Fibroblast of gingiva (primary cell): ENCODE measurements at regions not wholly inside any gene's neighbourhood (a gene's known extent, or its start where the extent isn't known, plus 50 kb on each side); places are given as distances from the start of the nearest gene placed in this dataset.

Source experiments
- DNase-seq: peaks from one replicate; pipeline ENCODE4 v3.0.0-alpha.2; 2011; ENCODE audit warnings: low read depth

DNA sequence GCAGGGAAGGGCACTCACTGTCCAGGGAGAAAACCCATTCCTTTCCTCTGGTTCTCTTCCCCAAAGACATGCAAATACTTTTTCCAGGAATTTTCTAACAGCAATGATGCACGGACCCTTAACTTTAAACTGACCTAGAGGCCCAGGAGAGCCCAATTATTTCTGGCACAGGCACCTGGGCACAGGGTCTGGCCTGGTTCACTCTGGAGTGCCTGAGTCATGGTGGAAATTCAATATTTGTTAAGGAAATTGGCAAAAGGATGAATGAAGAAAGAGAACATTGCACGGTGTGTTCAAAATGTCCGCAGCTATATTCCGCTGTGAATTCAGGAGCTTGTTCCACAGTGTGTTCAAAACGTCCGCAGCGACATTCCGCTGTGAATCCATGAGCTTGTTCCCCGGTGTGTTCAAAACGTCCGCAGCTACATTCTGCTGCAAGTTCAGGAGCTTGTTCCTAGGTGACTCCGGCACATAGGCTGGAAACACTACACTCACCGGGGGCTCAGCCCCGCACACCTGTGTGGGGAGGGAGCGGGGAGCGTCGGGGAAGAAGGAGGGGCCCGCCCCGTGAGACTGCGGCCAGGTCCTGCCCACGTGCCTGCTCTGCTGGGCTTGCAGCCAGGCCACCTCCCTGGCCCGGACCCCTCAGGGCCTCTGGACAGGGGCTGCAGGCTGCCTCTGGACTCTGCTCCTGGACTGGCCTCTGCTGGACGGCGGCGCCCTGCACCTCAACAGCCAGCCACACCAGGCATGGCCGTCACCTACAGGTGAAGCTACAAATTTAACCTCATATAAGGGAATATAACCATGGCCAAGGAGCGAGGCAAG is 72.0 kb upstream of the FAM20C start:
- DNase-seq: no peak

DNA sequence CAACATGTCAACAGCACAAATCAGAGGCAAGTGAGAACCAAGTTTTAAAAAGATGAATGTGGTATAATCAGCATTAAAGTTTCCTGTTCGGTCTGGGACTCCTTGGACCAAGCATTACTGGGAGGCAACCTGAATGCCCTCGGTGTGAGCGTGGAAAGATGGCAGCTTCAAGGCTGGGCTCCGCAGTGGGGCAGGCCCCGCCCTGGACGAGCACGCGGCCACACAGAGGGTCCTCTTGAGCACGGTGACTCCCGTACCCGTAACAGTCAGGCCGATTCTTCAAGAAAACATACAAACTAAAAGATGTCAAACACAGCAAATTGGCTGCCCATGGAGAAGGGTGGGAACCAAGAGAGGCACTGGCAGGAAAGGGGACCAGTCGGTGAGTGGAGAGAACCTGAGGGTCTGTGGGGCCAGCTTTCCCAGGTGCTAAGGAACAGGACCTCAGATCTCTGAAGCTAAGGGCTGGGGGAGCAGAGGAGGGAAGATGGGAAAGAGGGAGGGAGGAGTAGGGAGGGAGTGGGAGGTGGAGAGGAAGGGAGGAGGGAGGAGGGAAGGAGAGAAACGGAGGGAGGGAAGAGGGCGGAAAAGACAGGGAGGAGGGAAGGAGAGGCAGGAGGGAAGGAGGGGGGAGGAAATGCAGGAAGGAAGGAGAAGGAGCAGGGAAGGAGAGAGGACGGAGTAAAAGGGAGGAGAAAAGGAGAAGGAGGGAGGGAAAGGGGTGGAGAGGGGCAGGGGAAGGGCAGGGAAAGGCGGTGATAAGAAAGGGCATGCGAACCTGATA is 71.2 kb upstream of the FAM20C start:
- no peak for DNase-seq

DNA sequence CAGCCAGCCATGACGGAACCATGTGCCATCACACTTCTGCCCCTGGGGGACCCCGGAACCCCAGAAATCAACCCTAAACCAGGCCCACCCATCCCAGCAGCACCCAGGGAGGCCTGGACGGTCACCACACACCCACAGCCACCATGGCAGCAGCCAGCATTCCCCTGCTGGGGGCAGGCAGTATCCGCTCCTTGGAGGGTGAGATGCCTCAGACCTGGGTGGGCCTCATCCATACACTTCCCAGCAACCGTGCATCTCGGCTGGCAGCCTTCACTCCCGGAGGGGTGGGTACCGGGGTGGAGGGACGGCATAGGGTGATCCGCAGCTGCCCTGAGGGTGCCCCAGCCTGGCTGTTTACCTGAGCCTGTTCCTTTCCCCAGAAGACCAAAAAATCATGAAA is 69.1 kb upstream of the FAM20C start:
- no peak for DNase-seq

DNA sequence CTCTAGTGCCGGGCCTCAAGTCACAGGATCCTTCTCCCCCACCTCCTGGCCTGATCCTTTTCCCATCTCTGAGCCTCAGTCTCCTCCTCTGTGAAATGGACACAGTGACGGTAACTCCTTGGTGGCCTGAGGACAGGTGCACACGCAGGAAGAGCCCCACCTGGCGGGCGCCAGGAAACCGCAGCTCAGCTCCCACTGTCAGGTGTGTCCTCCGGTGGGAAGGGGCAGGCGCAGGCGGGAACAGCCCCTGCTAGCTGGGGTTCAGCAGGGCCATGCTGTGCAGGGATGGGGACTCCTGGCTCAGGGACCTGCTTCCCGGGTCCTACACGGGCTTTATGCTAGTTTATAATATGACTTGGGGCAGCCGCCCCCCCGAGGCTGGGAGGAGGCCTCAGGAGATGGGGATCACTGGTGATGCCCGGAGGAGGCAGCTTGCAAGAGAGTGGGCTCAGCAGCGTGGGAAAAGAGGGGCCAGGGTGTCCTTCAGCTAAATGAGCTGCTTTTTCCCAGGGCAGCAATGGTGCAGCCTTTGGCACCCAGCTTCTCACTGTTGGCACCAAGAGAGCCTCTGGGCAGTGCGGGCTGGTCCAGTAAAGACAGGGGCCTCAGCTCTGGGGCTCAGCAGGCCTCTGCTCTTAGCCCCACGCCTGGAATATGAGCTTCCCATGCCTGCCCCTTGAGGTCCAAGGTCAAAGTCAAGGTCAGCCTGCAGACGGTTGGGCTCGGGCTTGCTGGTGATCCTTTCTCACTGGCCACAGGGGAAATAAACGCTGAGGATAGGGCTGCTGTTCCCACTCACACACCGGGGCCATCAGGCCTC is 68.0 kb upstream of the FAM20C start:
- no peak for DNase-seq

DNA sequence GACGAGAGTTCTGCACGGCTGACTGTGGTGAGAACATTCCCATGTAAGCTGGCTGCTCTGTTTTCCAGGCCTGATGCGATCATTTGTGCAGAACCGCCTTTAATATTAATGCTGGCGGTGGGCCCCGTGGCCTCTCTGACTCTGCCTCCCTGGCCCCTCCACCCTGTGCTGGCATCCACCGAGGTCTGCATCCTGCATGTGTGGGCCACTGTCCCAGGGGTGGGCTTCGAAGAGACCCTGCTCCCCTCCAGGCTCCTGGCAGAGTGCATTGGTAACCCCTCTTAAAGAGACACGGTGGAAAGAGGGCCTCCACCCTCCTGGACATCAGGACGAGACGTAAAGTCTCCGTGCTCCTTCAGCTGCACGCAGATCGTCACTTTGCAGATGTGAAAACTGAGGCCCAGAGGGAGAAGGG is 67.3 kb upstream of the FAM20C start:
- no peak for DNase-seq

DNA sequence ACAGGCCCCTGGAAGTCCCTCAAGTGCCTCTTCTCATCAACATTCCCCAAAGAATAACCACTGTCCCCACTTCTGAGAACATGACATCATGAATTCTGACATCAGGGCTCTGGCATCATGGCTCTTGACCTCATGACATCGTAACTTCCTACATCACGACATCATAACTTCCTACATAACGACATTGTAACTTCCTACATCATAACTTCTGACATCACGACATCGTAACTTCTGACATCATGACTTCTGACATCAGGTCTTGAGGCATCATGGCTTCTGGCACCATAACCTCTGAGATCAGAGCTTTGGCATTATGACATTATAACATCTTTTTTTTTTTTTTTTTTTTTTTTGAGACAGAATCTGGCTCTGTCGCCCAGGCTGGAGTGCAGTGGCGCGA is 66.7 kb upstream of the FAM20C start:
- DNase-seq: no peak

DNA sequence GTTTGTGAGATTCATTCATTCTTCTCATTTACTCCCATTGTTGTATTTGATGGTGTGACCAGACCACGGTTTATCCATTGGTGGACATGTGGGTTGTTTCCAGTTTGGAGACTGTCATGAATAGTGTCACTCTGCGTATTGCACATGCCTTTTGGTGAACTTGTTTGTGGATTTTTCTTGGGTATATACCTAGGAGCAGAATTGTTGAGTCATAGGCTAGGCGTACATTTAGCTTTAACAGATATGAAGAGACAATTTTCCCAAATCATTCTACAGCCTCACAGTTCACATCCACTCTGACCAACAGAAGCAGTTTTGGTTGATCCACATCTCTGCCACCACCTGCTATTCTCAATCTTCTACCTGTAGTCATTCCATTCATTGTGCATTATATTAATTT is 66.0 kb upstream of the FAM20C start:
- no peak for DNase-seq

DNA sequence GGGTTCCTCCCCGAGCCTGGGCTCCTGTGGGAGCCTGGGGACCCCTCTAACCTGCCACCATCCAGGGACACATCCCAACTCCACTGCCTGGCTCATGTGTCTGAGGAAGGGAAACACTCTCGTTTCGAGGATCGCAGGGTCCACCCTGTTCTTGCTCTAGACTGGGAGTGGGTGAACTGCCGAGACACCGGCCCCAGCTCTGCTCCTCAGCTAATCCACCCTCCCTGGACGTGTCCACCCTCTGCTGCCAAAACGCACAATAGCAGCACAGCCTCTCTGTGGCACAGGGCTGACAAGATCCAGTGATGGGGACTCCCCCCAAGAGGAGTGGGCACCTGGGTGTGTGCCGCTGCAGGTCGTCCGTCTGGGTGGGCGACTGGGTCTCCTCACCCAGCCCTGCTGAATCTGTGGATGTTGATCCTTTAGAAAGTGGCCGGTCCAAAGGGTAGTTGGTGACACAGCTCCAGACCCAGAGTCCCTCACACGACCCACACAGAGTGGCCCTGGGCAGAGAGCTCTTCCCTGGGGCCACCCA is 65.2 kb upstream of the FAM20C start:
- no peak for DNase-seq

DNA sequence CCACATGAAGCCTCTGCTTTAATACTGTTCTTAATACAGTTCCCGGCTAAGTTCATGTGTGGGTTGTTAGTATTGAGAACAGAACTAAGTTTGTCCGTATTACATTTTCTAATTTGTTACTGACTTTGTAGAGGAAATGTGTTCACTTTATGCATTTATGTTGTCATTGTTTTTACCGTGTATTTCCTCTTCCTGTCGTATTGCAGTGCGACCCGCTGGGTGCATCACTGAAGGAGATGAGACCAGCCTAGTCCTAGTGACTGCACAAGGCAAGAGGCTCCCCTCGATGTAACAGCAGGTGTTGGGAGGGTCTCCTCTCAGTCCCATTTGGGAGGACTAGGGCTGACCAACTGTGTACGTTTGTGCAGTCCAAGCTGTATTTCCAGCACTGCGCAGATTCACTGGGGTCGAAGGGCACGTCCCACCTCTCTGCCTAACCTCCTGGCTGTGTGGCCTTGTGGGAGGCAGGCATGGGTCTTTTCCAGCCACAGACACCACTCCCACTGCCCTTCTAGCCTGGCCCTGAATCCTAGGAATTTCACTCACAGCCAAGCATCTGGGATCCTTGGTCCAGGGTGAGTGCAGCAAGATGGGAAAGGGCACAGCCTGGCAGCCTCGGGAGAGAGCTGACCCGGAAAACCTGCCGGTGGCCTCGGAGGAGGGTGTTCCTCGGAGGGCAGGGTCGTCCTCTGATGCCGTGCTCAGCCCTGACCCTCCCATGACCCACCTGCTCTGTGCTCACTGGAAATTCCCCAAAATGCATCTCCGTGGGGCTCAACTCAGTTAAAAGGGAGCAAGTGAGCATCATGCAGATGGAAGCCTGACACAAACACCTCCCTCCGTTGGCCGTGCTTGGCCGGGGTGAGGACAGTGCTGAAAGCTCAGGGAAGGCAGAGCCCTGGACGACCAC is 63.9 kb upstream of the FAM20C start:
- DNase-seq: no peak

DNA sequence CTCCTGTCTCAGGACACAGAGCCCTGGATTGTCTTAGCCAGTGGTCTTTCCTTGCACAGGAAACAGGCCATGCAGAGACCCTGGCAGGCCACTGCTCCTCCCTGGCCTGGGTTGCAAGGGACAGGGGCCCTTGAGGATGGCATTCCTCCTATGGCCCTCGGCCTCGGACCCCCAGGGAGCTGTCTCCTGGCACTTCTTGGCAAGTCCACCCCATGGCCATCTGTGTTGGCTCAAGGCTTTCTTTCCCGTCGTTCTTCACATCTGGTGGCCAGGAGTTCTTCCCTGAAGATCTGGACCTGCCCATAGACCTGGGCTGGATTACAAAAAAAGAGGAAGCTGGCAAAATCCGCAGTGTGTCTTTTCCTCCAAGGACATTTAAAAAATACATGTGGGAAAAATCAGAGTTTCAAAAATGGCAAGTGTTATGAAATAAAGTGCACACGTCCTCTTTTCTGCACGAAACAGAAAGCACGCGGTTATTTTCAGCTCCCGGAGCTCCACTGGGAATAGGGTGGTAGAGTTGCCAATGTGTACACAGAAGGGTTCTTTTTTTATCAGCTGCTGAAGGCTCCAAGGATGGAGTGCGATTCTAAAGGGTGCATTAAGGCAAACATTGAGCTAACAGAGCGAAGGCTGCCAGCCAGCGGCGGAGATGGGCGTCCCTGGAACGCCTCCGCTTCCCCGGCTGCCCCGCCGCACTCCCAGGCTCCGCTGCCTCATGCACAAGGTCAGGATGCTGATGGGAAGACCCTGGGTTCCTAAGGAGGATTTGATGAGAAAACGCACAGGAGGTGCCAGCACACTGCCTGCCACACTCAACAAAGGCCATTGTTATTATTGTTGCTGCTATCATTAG is 62.8 kb upstream of the FAM20C start:
- peak; percentile 95 for DNase-seq

DNA sequence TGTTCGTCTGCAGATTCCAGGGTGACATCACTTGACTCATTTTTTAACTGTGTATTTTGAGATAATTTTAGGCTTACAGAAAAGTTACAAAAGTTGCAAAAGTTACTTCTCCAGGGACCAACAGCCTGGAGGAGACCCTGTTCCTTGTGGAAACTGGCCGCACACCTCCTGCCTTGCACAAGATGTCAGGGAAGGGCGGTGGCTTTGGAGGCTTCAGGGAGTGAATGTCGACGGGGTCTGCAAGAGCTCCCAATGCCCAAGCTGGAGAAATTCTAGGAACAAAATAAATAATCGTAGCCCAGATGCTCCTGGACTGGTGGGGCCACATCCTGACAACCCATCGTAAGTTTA is 62.2 kb upstream of the FAM20C start:
- DNase-seq: no peak

DNA sequence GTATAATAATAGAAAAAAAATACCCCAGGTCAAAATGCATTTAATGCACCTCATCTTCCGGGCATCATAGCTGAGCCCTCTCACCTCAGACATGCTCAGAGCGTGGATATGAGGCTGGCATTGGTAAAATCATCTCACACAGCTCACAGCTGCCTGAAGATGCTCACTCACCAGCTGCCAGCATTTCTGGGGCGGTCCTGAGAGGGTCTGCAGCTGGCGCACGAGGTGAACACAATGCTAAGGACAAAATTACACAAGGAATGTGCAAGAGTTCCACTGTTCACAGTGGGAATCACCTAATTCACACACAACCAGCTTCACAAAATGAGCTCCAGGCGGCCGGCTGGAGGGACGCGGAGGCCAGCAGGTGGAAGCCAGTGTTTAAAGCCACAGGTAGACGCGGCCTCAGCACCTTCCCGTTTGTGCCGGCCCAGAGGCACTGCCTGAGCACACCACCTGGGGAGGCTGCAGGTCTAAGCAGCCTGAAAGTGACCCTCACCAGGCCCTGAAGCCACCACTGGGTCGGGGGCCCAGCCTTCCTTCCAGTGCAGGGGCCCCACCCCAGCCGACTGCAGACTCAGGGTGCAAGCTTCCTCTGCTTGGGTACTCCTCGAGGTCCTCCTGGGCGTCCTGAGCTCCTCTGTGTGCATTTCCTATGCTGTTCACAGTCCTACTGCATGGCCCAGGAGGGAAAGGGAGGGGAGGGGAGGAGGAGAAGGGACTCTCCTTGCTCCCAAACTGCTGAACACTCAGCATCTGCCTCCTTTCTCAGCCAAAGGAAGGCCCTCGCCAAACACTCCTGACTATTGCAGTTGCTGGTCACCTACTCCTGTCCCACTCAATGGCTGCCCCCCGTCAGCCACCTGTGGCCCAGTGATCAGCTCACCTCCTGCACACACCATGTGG is 61.2 kb upstream of the FAM20C start:
- DNase-seq: no peak

DNA sequence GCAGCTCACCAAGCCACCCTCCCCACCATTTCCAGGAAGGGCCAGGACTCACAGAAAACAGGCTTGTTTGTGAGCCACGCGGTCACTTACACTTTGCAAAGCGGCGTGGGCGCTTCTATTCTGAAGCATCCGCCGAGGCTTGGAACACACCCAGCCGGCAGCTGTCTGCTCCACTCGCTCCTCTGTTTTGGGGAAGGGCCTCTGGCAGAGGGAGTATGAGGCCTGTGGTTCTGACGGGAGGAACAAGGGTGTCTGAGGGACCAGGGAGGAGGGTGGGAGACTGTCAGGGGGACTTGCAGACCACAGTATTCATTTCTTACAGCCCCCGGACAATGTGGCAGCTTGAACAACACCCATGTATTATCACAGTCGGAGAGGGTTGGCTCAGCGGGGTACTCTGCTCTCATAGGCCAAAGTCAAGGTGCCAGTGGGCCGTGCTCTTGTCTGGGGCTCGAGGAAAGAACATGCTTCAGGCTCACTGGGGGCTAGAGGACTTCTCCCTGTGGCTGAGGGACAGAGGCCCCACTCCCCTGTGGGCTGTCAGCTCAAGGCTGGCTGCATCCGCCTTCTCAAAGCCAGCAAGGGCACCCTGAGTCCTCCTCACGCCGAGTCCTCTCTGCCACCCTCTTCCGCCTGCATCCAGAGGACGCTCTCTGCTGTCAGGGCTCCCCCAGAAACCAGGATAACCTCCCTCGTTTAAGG is 60.4 kb upstream of the FAM20C start:
- DNase-seq: no peak

DNA sequence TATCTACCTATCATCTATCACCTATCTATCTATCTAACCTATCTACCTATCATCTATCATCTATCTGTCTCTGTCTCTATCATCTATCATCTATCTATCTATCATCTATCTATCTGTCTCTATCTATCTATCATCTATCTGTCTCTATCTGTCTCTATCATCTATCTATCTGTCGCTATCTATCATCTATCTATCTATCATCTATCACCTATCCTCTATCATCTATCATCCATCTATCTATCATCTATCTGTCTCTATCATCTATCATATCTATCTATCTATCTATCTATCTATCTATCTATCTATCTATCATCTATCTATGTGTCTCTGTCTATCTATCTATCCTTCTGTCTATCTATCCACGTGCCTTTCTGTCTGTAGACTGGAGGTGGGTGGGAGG is 59.5 kb upstream of the FAM20C start:
- DNase-seq: no peak

DNA sequence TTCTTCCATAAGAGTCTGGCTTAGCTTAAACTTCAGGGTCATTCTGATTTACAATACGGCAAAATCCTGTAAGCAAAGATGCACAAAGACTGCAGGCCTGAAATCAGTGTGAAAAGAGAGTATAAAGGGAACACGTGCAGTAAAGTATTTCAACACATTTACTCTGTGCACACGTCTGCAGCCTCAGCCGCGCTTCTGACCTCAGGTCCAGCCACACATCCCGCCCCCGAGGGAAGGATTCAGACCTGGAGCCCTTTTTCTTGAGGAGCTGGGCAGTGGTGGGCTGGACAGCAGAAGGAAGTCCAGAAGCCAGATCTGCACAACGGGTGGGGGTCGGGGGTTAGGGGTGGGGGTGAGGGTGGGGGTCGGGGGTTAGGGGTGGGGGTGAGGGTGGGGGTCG is 58.9 kb upstream of the FAM20C start:
- no peak for DNase-seq

DNA sequence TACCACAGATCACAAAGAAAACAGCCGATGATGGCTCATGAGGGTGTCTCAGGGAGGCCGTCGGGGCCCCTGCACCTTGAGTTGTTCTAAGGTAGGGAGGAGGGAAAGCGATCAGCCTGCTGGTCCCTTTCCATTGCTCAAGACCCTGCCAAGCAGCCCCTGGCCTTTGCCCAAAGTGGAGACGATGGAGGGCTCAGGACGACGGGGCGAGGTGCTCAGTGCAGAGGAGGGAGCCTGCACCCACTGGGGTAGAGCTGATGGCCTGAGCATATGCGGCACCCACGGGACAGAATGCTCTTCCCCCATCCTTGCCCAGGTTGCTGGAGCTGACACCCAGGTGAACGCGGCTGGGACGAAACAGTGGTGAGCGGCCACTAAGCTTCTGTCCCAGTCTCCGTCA is 58.3 kb upstream of the FAM20C start:
- DNase-seq: no peak

DNA sequence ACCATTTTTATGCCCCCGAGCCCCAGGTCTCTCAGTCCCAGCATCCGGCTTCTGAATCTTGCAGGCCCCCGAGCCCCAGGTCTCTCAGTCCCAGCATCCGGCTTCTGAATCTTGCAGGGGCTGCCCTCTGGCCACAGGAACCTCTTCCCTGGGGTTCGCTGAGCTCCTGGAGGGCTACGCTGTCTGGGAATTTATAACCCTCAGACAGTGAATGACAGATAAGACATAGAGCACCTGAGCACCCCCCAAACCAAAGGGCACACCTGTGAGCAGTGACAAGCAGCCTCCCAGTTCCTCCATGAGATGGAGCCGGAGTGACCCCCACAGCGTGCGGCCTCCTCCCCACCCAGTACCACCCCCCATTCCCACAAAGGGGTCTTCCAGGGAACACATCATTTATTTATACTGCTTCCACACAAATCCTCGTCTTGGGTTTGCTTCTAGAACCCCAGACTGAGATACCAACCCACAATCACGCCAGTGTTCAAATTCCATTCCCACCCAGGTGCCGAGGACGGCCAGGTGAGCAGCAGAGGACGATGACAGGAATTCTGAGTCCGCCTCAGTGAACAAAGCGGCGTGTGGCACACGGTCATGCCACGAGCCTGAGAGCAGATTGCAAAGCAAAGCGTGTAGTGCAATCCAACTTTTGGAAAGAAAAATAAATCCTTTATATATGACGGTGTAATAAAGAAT is 57.7 kb upstream of the FAM20C start:
- DNase-seq: no peak

DNA sequence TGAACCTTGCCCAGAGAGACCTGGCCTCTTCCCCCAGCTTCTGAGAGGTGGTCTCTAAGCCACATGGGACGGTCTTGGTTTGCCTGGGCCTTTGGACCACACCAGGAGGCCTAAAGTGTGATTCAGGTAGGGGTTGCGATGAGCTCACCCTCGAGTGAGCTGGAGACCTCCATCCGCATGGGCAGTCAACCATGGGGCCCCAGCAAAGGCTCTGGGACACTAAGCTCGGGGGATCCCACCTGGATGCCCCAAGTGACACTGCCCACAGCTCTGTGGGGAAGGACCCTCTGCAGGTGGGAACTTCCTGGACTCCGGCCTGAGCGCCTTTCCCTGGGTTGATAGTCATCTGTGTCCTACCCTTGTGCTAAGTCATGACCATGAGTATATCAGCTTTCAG is 57.1 kb upstream of the FAM20C start:
- no peak for DNase-seq
